ENCODE measurements at regions not wholly inside any gene's neighbourhood (a gene's known extent, or its start where the extent isn't known, plus 50 kb on each side); places are given as distances from the start of the nearest gene placed in this dataset.

GRCh38 chr3:118550556-118550955 is 484.1 kb downstream of the IGSF11 start:
- no peak for TF ChIP-seq POLR2A (IDR thresholded peaks at IDR 0.05; ENCODE audit: low read length)
- no peak for TF ChIP-seq GATA1 (IDR thresholded peaks at IDR 0.05; ENCODE audit: low read depth, low read length)
